AG09319 (cell line): ENCODE measurements at regions not wholly inside any gene's neighbourhood (a gene's known extent, or its start where the extent isn't known, plus 50 kb on each side); places are given as distances from the start of the nearest gene placed in this dataset.

Experiments used
- DNase-seq: peaks from one replicate; pipeline ENCODE4 v3.0.0-alpha.2; 2010; ENCODE audit warnings: low read depth; ENCODE audit errors: extremely low read depth
- TF ChIP-seq, protein P1 (sequence below): IDR thresholded peaks from 2 replicates; pipeline ENCODE4 v1.5.1; 2011; ENCODE audit warnings: low read depth, mild to moderate bottlenecking, inconsistent platforms, low read length, moderate library complexity

DNA sequence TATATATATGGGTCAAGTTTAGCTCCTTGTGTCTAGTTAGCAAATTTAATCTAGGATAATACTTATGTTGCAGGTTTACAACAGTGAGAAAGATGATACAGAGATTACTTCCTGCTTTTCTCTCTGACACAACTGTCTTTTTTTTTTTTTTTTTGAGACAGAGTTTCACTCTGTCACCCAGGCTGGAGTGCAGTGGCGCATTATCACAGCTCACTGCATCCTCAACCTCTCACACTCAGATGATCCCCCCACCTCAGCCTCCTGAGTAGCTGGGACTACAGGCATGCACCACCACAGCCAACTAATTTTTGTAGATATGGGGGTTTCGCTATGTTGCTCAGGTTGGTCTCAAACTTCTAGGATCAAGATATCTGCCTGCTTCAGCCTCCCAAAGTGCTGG is 706.9 kb upstream of the SOX9 start:
- TF ChIP-seq, protein P1, sequence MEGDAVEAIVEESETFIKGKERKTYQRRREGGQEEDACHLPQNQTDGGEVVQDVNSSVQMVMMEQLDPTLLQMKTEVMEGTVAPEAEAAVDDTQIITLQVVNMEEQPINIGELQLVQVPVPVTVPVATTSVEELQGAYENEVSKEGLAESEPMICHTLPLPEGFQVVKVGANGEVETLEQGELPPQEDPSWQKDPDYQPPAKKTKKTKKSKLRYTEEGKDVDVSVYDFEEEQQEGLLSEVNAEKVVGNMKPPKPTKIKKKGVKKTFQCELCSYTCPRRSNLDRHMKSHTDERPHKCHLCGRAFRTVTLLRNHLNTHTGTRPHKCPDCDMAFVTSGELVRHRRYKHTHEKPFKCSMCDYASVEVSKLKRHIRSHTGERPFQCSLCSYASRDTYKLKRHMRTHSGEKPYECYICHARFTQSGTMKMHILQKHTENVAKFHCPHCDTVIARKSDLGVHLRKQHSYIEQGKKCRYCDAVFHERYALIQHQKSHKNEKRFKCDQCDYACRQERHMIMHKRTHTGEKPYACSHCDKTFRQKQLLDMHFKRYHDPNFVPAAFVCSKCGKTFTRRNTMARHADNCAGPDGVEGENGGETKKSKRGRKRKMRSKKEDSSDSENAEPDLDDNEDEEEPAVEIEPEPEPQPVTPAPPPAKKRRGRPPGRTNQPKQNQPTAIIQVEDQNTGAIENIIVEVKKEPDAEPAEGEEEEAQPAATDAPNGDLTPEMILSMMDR, result no peak
- no peak for DNase-seq

DNA sequence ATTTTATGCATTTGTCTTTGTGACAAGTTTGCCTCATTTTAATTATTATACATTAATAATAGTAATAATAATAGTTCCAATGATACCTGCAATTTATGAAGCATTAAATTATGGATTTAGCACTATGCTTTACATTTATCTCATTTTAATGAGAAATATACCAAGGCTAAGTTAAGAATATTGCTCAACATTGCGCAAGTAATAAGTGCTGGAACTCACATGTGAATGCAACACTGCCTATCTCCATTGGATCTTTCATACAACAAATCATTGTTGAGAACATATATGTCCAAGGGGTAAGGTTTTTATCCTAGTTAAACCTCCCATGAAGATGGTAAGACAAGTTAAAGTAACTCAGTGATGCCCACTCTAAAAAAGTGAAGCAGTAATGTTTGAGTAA is 703.7 kb upstream of the SOX9 start:
- TF ChIP-seq, protein P1, result no peak
- DNase-seq, result no peak

DNA sequence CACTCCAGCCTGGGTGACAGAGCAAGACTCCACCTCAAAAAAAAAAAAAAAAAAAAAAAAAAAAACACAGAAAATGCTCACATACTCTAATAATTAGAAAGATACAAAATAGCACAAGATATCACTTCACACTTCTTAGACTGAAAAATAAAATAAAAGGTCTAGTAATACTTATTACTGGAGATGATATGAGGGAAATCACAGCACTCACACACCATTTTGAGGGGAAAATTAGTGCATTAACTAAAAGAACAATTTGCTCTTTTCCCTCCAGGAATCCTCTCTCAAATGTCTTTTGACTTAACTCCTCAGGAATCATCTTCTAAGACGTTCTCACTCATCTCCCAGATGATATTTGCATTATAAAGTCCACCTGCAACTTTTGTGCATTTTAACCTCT is 697.9 kb upstream of the SOX9 start:
- TF ChIP-seq, protein P1, result no peak
- DNase-seq, result no peak

DNA sequence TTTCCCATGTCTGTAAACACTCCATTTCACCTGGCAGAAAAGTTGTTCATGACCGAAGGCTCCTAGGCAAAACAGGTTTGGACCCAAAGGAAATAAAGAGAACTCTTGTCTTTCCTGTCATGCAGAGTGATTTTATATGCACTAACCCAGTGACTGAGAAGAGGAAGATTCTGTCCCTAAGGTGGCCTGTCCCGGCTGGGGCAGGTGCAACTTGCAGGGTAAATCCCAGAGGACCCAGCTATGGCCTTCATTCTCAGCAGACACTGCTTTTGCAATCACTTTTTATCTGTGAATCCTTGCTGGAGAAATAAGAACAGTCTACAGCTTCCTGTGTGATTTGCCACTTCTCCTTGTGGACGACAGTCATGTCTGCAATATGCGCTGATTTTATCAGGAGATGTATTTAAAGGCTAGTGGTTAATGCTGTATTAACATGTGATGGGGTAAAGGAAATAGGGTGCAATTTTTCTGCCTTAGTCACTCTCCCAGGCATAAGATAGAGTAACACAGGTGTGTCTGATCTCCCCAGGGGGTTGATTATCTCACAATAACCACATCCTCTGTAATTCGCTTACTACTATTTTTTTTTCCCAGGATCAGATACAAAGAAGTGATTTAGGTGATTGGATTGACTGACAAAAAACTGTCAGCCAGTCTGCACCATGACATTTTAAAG is 696.8 kb upstream of the SOX9 start:
- TF ChIP-seq, protein P1, result no peak
- DNase-seq, result no peak

DNA sequence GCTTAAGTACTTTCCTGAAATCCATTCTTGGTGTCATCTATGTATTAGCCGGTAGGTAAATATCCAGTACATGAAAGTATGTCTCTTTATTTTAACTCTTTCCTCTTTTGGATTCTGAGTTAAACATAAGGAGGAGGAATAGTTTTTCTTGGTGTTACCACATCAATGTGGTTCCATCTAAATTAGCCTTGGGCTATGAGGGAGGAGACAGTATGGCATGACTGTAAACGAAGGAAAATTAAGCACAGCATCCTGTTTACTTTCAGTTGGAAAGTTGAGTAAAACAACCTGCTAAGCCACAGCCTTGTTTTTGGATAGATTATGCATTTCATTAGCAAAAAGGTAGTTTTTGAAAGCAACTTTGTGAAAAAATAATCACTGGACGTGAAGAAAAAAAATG is 693.0 kb upstream of the SOX9 start:
- TF ChIP-seq, protein P1, result no peak
- peak; percentile 45 for DNase-seq

DNA sequence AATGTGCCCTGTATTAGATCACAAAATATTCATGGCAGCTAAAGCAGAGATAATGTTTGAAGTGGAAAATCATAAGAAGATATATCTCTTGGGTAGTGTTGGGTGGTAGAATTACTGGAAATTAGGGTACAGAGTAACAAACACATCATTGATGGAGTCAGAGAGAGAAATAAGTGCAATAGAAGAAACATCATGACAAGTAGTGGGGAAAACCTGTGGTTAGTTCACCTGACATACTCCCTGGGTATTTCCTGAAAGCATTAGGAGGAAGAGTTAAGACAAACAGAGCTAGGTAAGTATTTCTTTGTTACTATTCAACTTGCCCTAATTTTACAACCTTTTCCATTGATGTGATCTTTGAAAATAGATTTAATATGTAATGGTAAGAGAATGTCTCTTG is 691.9 kb upstream of the SOX9 start:
- TF ChIP-seq, protein P1, result no peak
- DNase-seq, result no peak

DNA sequence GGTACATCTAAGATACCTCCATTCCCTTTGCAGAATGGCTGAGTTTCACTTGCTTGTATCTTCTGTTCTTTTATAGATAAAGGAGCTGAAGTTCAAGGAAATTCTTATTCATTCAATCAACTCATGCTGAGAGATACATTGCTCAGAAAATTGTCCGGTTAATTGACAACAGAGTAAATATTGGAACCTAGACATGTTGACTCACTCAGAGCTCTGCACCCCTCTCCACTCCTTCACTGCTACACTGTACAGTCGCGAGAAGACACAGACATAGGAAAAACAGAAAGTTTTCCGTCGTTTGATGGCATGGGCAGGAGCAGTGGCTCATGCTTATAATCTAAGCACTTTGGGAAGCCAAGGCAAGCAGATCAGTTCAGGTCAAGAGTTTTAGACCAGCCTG is 690.5 kb upstream of the SOX9 start:
- no peak for DNase-seq
- TF ChIP-seq, protein P1, result no peak
